ENCODE measurements at regions not wholly inside any gene's neighbourhood (a gene's known extent, or its start where the extent isn't known, plus 50 kb on each side); places are given as distances from the start of the nearest gene placed in this dataset.

DNA sequence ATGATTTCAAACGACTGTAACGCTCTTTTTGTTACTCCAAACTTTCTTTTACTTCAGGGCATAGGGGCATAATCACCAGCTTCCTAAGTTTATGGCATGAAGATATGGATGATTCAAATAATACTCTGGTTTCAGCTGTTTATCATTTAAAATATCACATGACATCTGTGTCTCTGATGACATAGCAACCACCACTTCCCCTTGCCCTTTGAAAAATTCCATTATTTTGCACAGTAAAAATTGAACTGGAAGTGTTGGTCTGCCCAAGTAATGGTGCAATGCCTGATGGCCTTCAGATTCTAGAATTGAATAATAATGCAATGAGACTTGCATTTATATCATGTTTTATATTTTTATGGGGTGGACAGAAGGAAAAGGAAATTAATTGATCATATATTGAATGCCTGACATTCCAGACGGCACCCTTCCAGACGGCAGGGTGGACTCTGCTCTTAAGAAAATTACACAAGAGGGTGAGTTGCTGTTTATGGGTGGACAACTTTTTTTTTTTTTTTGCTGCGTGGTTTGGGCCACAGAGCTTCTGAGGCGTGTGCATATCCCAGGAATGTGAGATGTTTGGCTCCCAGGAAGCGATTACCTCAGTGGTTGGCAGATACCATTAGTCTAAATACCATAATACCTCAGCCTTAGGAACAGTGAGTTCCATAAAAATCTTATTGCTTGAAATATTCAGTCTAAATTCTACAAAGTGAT lies 101.7 kb upstream of the ZNF521 start:
- dilution Hi-C loops (cut with HindIII; ENCODE audit: low sequenced_read_pairs, unreplicated experiment) = no loop called here
- BruUV-seq (replicated peaks) = no TSS peak
- no peak overlapping the region for H2AFZ ChIP-seq (replicated peaks; ENCODE audit: low read length, poor library complexity)

More for the DNA sequence above, 101.7 kb upstream of the ZNF521 start:
- peak; percentile 79 for DNase-seq
- no peak overlapping the region for H4K91ac ChIP-seq (ENCODE audit: insufficient read depth, low read depth, low read length)
- TF ChIP-seq, protein P1, sequence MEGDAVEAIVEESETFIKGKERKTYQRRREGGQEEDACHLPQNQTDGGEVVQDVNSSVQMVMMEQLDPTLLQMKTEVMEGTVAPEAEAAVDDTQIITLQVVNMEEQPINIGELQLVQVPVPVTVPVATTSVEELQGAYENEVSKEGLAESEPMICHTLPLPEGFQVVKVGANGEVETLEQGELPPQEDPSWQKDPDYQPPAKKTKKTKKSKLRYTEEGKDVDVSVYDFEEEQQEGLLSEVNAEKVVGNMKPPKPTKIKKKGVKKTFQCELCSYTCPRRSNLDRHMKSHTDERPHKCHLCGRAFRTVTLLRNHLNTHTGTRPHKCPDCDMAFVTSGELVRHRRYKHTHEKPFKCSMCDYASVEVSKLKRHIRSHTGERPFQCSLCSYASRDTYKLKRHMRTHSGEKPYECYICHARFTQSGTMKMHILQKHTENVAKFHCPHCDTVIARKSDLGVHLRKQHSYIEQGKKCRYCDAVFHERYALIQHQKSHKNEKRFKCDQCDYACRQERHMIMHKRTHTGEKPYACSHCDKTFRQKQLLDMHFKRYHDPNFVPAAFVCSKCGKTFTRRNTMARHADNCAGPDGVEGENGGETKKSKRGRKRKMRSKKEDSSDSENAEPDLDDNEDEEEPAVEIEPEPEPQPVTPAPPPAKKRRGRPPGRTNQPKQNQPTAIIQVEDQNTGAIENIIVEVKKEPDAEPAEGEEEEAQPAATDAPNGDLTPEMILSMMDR (conservative IDR thresholded peaks at IDR 0.05; ENCODE audit: low read depth, low read length) = no peak
- TF ChIP-seq CEBPB (IDR thresholded peaks at IDR 0.05; ENCODE audit: low read depth, low read length) (peak; percentile 27; the same call in 1 of the 2 replicates), SMC3 (IDR thresholded peaks at IDR 0.05; ENCODE audit: low read depth, low read length) (no peak)
- H2AK5ac ChIP-seq (ENCODE audit: low read depth, low read length) = no peak overlapping the region
- H4K20me1 ChIP-seq (ENCODE audit: insufficient read depth, low read length) = no peaks in the 10 kb centered on the region
- no peak overlapping the region for H2BK15ac ChIP-seq (ENCODE audit: low read depth, low read length)
- H2BK120ac ChIP-seq (ENCODE audit: low read depth, low read length) = no peak overlapping the region
- H3K27ac ChIP-seq (ENCODE audit: insufficient read depth, low read length) = no peak overlapping the region
- H3K9ac ChIP-seq (ENCODE audit: low read depth, low read length) = no peak overlapping the region
- H4K8ac ChIP-seq (ENCODE audit: low read depth in 2 of 2, low read length in 2 of 2) = no peak overlapping the region
- in situ Hi-C loops (cut with MboI; ENCODE audit: low sequenced_read_pairs) (no loop called here), intact Hi-C loops (cut with micrococcal nuclease) (no loop called here)
- H3K9me1 ChIP-seq (ENCODE audit: insufficient read depth, low read length) = no peaks in the 10 kb centered on the region
- peak; percentile 76 for ATAC-seq (ENCODE audit: low read depth)
- H4K5ac ChIP-seq (ENCODE audit: low read depth, low read length) = no peak overlapping the region
- ChIA-PET CTCF (no interaction called here), POLR2A (ENCODE audit: unreplicated experiment) (no interaction called here)
- H3K9me3 ChIP-seq (ENCODE audit: control insufficient read depth, insufficient read depth, low read length) = peaks cover 2% of the 10 kb centered on the region; the same call in 1 of the 2 replicates
- no peak overlapping the region for H3K14ac ChIP-seq (replicated peaks; ENCODE audit: low read depth, low read length)
- no peak overlapping the region for H3K4ac ChIP-seq (ENCODE audit: low read depth, low read length)
- H3K4me1 ChIP-seq (ENCODE audit: control insufficient read depth, insufficient read depth, low read length) = peaks cover 6% of the 10 kb centered on the region; the same call in 1 of the 2 replicates
- no peaks in the 10 kb centered on the region for H3K36me3 ChIP-seq (ENCODE audit: control insufficient read depth, insufficient read depth, low read length)
- no peaks in the 10 kb centered on the region for H3K27me3 ChIP-seq (ENCODE audit: control insufficient read depth, insufficient read depth, low read length)
- no peak overlapping the region for H3K4me2 ChIP-seq (ENCODE audit: low read depth, low read length)
- no peaks in the 10 kb centered on the region for H3K79me1 ChIP-seq (ENCODE audit: low read depth in 1 of 2, low read length in 2 of 2)
- H3K18ac ChIP-seq (ENCODE audit: low read depth, low read length) = peak overlapping the region; percentile 64; the same call in 1 of the 2 replicates
- H3K4me3 ChIP-seq (ENCODE audit: insufficient read depth, low read depth, low read length) = no peak overlapping the region
- no peak overlapping the region for H2BK20ac ChIP-seq (ENCODE audit: low read depth, low read length)
- no CpG with 5 or more reads among the region's 7 CpGs for WGBS, 2 experiments (ENCODE audit: extremely low coverage in 2 of 2, insufficient read length in 1 of 2)
- H3K56ac ChIP-seq (ENCODE audit: extremely low read depth, insufficient read depth, low read length) = no peak overlapping the region
- no peak overlapping the region for H3K23ac ChIP-seq (ENCODE audit: low read depth, low read length)
- H2AK9ac ChIP-seq (replicated peaks; ENCODE audit: low read depth, low read length, poor library complexity) = no peak overlapping the region
- H2BK5ac ChIP-seq (ENCODE audit: low read depth, low read length, poor library complexity, severe bottlenecking) = no peak overlapping the region

All from IMR-90 (cell line).